HCT116 (cell line): ENCODE measurements at regions not wholly inside any gene's neighbourhood (a gene's known extent, or its start where the extent isn't known, plus 50 kb on each side); places are given as distances from the start of the nearest gene placed in this dataset.

Experiments
- ATAC-seq: fragments of 200-7000 bp; cut with Tn5 transposase; 2 replicates; pipeline ENCODE4 v1.9.1; 2020; ENCODE audit warnings: mild to moderate bottlenecking, moderate library complexity
- BruUV-seq: library from RNA; stranded (reverse); fragments of 400-500 nt; replicated peaks from 2 replicates; lab custom pipeline; 2021; lab: Mats Ljungman, UMichigan
- CTCF ChIA-PET: fragments of 300-600 bp; sonication (Branson Sonifier 250); formaldehyde crosslinking; loops from one replicate; lab custom pipeline; 2021; ENCODE audit warnings: antibody characterized with exemption; lab: Charles Lee
- POLR2A ChIA-PET: fragments of 300-600, 350-600 bp; sonication (Branson Sonifier 250); formaldehyde crosslinking; loops from one replicate; lab custom pipeline; 2021; ENCODE audit warnings: antibody characterized with exemption; lab: Charles Lee
- RAD21 ChIA-PET, 2 experiments: fragments of 300-600 bp; sonication (Branson Sonifier 250); formaldehyde crosslinking; loops; one replicate each; lab custom pipeline; 2023; ENCODE audit warnings: low total read pairs in 2 of 2; ENCODE audit not compliant: uncharacterized antibody in 2 of 2, unreplicated experiment in 2 of 2, low non-redundant PET in 1 of 2; lab: Charles Lee
- DNase-seq: peaks from one replicate; pipeline ENCODE4 v3.0.0-alpha.2; 2010; ENCODE audit warnings: low read depth, low spot score
- H2AFZ ChIP-seq: fragments of 200-600 bp; shearing (Covaris generic), sonication (generic); 2 replicates; pipeline ENCODE4 v1.6.1; 2017; ENCODE audit warnings: low read depth, mixed run types, mixed read lengths, antibody characterized with exemption, low read length; ENCODE audit not compliant: poor library complexity, severe bottlenecking
- H3K27ac ChIP-seq: 2 replicates; pipeline ENCODE4 v1.5.1; 2012; ENCODE audit warnings: low read depth, low read length
- H3K27me3 ChIP-seq: fragments of 200-600 bp; sonication (generic); 2 replicates; pipeline ENCODE4 v1.6.1; 2016; ENCODE audit warnings: mixed run types, low read length, mixed read lengths; ENCODE audit not compliant: insufficient read depth
- H3K36me3 ChIP-seq, 2 experiments: fragments of 200-500 bp in 1 of 2; fragments of 200-600 bp in 1 of 2; sonication (Bioruptor generic) in 1 of 2; sonication (generic) in 1 of 2; 2 replicates each; pipeline versions ENCODE4 v1.5.1 to v1.6.1; 2014 to 2016; ENCODE audit warnings: low read length in 2 of 2, inconsistent platforms in 1 of 2, mixed read lengths in 1 of 2, mixed run types in 1 of 2; ENCODE audit not compliant: insufficient read depth in 2 of 2, control insufficient read depth in 1 of 2
- H3K4me1 ChIP-seq, 2 experiments: fragments of 200-600 bp in 1 of 2; sonication (generic) in 1 of 2; 2 replicates each; pipeline versions ENCODE4 v1.5.1 to v1.6.1; 2012 to 2017; ENCODE audit warnings: low read length in 2 of 2, inconsistent platforms in 1 of 2, mild to moderate bottlenecking in 1 of 2, mixed read lengths in 1 of 2, mixed run types in 1 of 2, moderate library complexity in 1 of 2; ENCODE audit not compliant: insufficient read depth in 2 of 2, control insufficient read depth in 1 of 2
- H3K4me2 ChIP-seq: fragments of 200-600 bp; sonication (generic); 2 replicates; pipeline ENCODE4 v1.6.1; 2017; ENCODE audit warnings: mixed run types, low read length, mixed read lengths
- H3K4me3 ChIP-seq, 2 experiments: fragments of 200-600 bp in 1 of 2; sonication (generic) in 1 of 2; replicated peaks in 1 of 2; 2 replicates each; pipeline ENCODE4 v1.5.1; 2011 to 2016; ENCODE audit warnings: low read length in 2 of 2, control low read depth in 1 of 2, low read depth in 1 of 2, mild to moderate bottlenecking in 1 of 2, mixed read lengths in 1 of 2, mixed run types in 1 of 2
- H3K79me2 ChIP-seq: fragments of 200-600 bp; sonication (generic); 2 replicates; pipeline ENCODE4 v1.6.1; 2017; ENCODE audit warnings: mild to moderate bottlenecking, mixed run types, low read length, moderate library complexity, mixed read lengths; ENCODE audit not compliant: insufficient read depth
- H3K9ac ChIP-seq: fragments of 200-600 bp; sonication (generic); 2 replicates; pipeline ENCODE4 v1.6.1; 2016; ENCODE audit warnings: low read length, mixed read lengths
- H3K9me2 ChIP-seq: fragments of 200-600 bp; sonication (generic), shearing (Covaris generic); 2 replicates; pipeline ENCODE4 v1.6.1; 2017; ENCODE audit warnings: mixed run types, mild to moderate bottlenecking, moderate library complexity; ENCODE audit not compliant: insufficient read depth
- H3K9me3 ChIP-seq, 2 experiments: fragments of 200-500 bp in 1 of 2; fragments of 200-600 bp in 1 of 2; sonication (Bioruptor generic) in 1 of 2; sonication (generic) in 1 of 2; 2 replicates each; pipeline ENCODE4 v1.6.1; 2014 to 2017; ENCODE audit warnings: low read length in 2 of 2, mixed read lengths in 2 of 2, inconsistent platforms in 1 of 2, low read depth in 1 of 2, mild to moderate bottlenecking in 1 of 2, mixed run types in 1 of 2, moderate library complexity in 1 of 2; ENCODE audit not compliant: control insufficient read depth in 1 of 2, insufficient read depth in 1 of 2
- H4K20me1 ChIP-seq: fragments of 200-600 bp; sonication (generic), shearing (Covaris generic); 2 replicates; pipeline ENCODE4 v1.6.1; 2017; ENCODE audit warnings: mixed run types, mild to moderate bottlenecking, moderate library complexity; ENCODE audit not compliant: insufficient read depth
- ATF3 ChIP-seq: IDR thresholded peaks from 2 replicates; pipeline ENCODE4 v1.6.1; 2012
- CBX3 ChIP-seq: IDR thresholded peaks from 2 replicates; pipeline ENCODE4 v1.6.1; 2012; ENCODE audit warnings: low read depth
- CEBPB ChIP-seq: IDR thresholded peaks from 2 replicates; pipeline ENCODE4 v1.6.1; 2012; ENCODE audit warnings: low read depth
- CTCF ChIP-seq, 3 experiments: fragments of 200-600 bp in 1 of 3; sonication (generic) in 1 of 3; IDR thresholded peaks in 2 of 3; conservative IDR thresholded peaks in 1 of 3; 2 replicates each; pipeline ENCODE4 v1.5.1; 2012 to 2017; ENCODE audit warnings: low read depth in 2 of 3, low read length in 2 of 3, antibody characterized with exemption in 1 of 3, borderline replicate concordance in 1 of 3, control low read depth in 1 of 3, mild to moderate bottlenecking in 1 of 3, mixed read lengths in 1 of 3, mixed run types in 1 of 3, moderate library complexity in 1 of 3; ENCODE audit not compliant: insufficient read depth in 1 of 3
- ELF1 ChIP-seq: IDR thresholded peaks from 2 replicates; pipeline ENCODE4 v1.6.1; 2012; ENCODE audit warnings: low read depth, borderline replicate concordance
- FOSL1 ChIP-seq: IDR thresholded peaks from 2 replicates; pipeline ENCODE4 v1.6.1; 2012; ENCODE audit warnings: low read depth
- MAX ChIP-seq: IDR thresholded peaks from 2 replicates; pipeline ENCODE4 v1.6.1; 2012
- RAD21 ChIP-seq: IDR thresholded peaks from 2 replicates; pipeline ENCODE4 v1.6.1; 2012; ENCODE audit warnings: low read depth, mild to moderate bottlenecking
- SP1 ChIP-seq: IDR thresholded peaks from 2 replicates; pipeline ENCODE4 v1.6.1; 2012; ENCODE audit warnings: low read depth
- SRF ChIP-seq: IDR thresholded peaks from 2 replicates; pipeline ENCODE4 v1.6.1; 2012; ENCODE audit warnings: low read depth
- YY1 ChIP-seq: IDR thresholded peaks from 2 replicates; pipeline ENCODE4 v1.6.1; 2011; ENCODE audit warnings: low read length, low read depth, moderate library complexity, mild to moderate bottlenecking; ENCODE audit not compliant: insufficient replicate concordance; ENCODE audit errors: extremely low read depth
- ZBTB33 ChIP-seq: IDR thresholded peaks from 2 replicates; pipeline ENCODE4 v1.6.1; 2011; ENCODE audit warnings: mild to moderate bottlenecking, low read length, moderate library complexity; ENCODE audit not compliant: insufficient replicate concordance; ENCODE audit errors: extremely low read depth
- ZFX ChIP-seq: fragments of 450-650 bp; IDR thresholded peaks from 2 replicates; pipeline ENCODE4 v1.6.1; 2017
- intact Hi-C: fragments of 100-400 bp; cut with micrococcal nuclease; formaldehyde crosslinking; loops from 2 replicates; pipeline ENCODE4 v1.10.0; 2022

- TF ChIP-seq FOSL1 (no peak), ZBTB33 (no peak)
- CTCF ChIA-PET, result no interaction called here
Observed at GRCh38 chr2:89845532-89845931, 1154.1 kb downstream of the RPIA start.

GRCh38 chr2:89848114-89848513 lies 1156.6 kb downstream of the RPIA start:
- no peak for TF ChIP-seq ATF3
- no peak for TF ChIP-seq RAD21
- no peak for TF ChIP-seq ELF1
- TF ChIP-seq ZFX, result no peak
- TF ChIP-seq CTCF (IDR thresholded peaks at IDR 0.05 in 2 of 3, conservative IDR thresholded peaks at IDR 0.05 in 1 of 3; ENCODE audit: borderline replicate concordance in 1 of 3, insufficient read depth in 1 of 3, low read depth in 2 of 3, low read length in 2 of 3), result no peak
- no peak for TF ChIP-seq YY1
- TF ChIP-seq CBX3, result no peak
- TF ChIP-seq CEBPB, result no peak
- no peak for TF ChIP-seq MAX
- no peak for TF ChIP-seq SRF
- TF ChIP-seq SP1, result no peak
- Histone ChIP-seq H3K27me3 (peaks cover 21% of the 10 kb centered on the region), H3K27ac (no peak overlapping the region), H3K9me2 (no peaks in the 10 kb centered on the region), H4K20me1 (no peaks in the 10 kb centered on the region), H3K4me2 (no peak overlapping the region), H3K4me1 (no peaks in the 10 kb centered on the region), H2AFZ (no peak overlapping the region), H3K36me3 (no peaks in the 10 kb centered on the region), H3K9me3 (no peaks in the 10 kb centered on the region), H3K9ac (no peak overlapping the region), H3K4me3 (no peak overlapping the region), H3K79me2 (no peaks in the 10 kb centered on the region)
- CTCF ChIA-PET, result no interaction called here
- intact Hi-C loops, result no loop called here
- POLR2A ChIA-PET, result no interaction called here
- DNase-seq, result no peak
- RAD21 ChIA-PET, result no interaction called here
- ATAC-seq, result no peak
- no TSS peak for BruUV-seq

More at GRCh38 chr2:89845532-89845931, 1154.1 kb downstream of the RPIA start:
- Histone ChIP-seq H3K4me3 (no peak overlapping the region), H3K4me2 (no peak overlapping the region), H4K20me1 (no peaks in the 10 kb centered on the region), H3K4me1 (no peaks in the 10 kb centered on the region), H3K9ac (no peak overlapping the region), H3K79me2 (no peaks in the 10 kb centered on the region), H2AFZ (no peak overlapping the region), H3K36me3 (no peaks in the 10 kb centered on the region), H3K27me3 (peaks cover 10% of the 10 kb centered on the region; the same call in 1 of the 2 replicates), H3K9me3 (no peaks in the 10 kb centered on the region), H3K27ac (no peak overlapping the region), H3K9me2 (no peaks in the 10 kb centered on the region)
- RAD21 ChIA-PET, result no interaction called here
- intact Hi-C loops, result no loop called here
- no TSS peak for BruUV-seq
- POLR2A ChIA-PET, result no interaction called here
- DNase-seq, result no peak
- ATAC-seq, result no peak
